Endothelial cell of umbilical vein (primary cell): ENCODE measurements at regions not wholly inside any gene's neighbourhood (a gene's known extent, or its start where the extent isn't known, plus 50 kb on each side); places are given as distances from the start of the nearest gene placed in this dataset.

Experiments used
- BruUV-seq: library from RNA; stranded (reverse); fragments of 400-500 nt; replicated peaks from 2 replicates; lab custom pipeline; 2021; lab: Mats Ljungman, UMichigan
- CTCF ChIA-PET: fragments of 300-600, 350-600 bp; sonication (Branson Sonifier 250); formaldehyde crosslinking; loops from one replicate; lab custom pipeline; 2021; ENCODE audit warnings: antibody characterized with exemption, inconsistent platforms; lab: Charles Lee
- POLR2A ChIA-PET: fragments of 300-600, 350-600 bp; sonication (Branson Sonifier 250); formaldehyde crosslinking; loops from one replicate; lab custom pipeline; 2021; ENCODE audit warnings: antibody characterized with exemption, inconsistent platforms; lab: Charles Lee
- DNase-seq: peaks from one replicate; pipeline ENCODE4 v3.0.0-alpha.2; 2011; ENCODE audit warnings: low read depth, low spot score
- FAIRE-seq: peaks from 2 replicates; lab custom pipeline; 2011; peaks lifted over from hg19 to GRCh38; lab: Jason Lieb, UNC
- H2AFZ ChIP-seq: 2 replicates; pipeline ENCODE4 v1.6.0; 2012; ENCODE audit warnings: low read depth, low read length, control low read depth, inconsistent platforms
- H3K27ac ChIP-seq: 2 replicates; pipeline ENCODE4 v1.5.1; 2011; ENCODE audit warnings: low read depth, mild to moderate bottlenecking, control low read depth, low read length, moderate library complexity; ENCODE audit not compliant: insufficient read depth
- H3K27me3 ChIP-seq, 2 experiments: 2 replicates each; pipeline versions ENCODE4 v1.6.0 to v1.6.1; 2011; ENCODE audit warnings: low read length in 2 of 2, mixed read lengths in 1 of 2; ENCODE audit not compliant: control insufficient read depth in 2 of 2, insufficient read depth in 2 of 2
- H3K36me3 ChIP-seq, 2 experiments: 2 replicates in 1 of 2; 3 replicates in 1 of 2; pipeline ENCODE4 v1.5.1; 2011; ENCODE audit warnings: low read length in 2 of 2, mild to moderate bottlenecking in 1 of 2, moderate library complexity in 1 of 2; ENCODE audit not compliant: control insufficient read depth in 2 of 2, insufficient read depth in 2 of 2; ENCODE audit errors: extremely low read depth in 1 of 2
- H3K4me1 ChIP-seq: 3 replicates; pipeline ENCODE4 v1.5.1; 2011; ENCODE audit warnings: mild to moderate bottlenecking, low read length; ENCODE audit not compliant: control insufficient read depth, insufficient read depth; ENCODE audit errors: extremely low read depth
- H3K4me2 ChIP-seq: 2 replicates; pipeline ENCODE4 v1.6.1; 2011; ENCODE audit warnings: low read length, control low read depth, mixed read lengths; ENCODE audit not compliant: insufficient read depth
- H3K4me3 ChIP-seq, 3 experiments: fragments of 200-600 bp in 1 of 3; sonication (generic), shearing (Covaris generic) in 1 of 3; replicated peaks in 1 of 3; 2 replicates each; pipeline ENCODE4 v1.5.1; 2011 to 2016; ENCODE audit warnings: control low read depth in 3 of 3, low read length in 3 of 3, mild to moderate bottlenecking in 2 of 3, inconsistent platforms in 1 of 3, low read depth in 1 of 3, moderate library complexity in 1 of 3; ENCODE audit not compliant: insufficient read depth in 1 of 3
- H3K79me2 ChIP-seq: 2 replicates; pipeline ENCODE4 v1.6.0; 2012; ENCODE audit warnings: low read length, inconsistent platforms; ENCODE audit not compliant: control insufficient read depth, insufficient read depth
- H3K9ac ChIP-seq: replicated peaks from 2 replicates; pipeline ENCODE3; 2011; ENCODE audit warnings: low read length, control low read depth; ENCODE audit not compliant: insufficient read depth; ENCODE audit errors: extremely low read depth
- H3K9me1 ChIP-seq: replicated peaks from 3 replicates; pipeline ENCODE4 v1.6.0; 2011; ENCODE audit warnings: mild to moderate bottlenecking, low read length; ENCODE audit not compliant: control insufficient read depth, insufficient read depth; ENCODE audit errors: extremely low read depth
- H3K9me3 ChIP-seq: replicated peaks from 2 replicates; pipeline ENCODE4 v1.5.1; 2012; ENCODE audit warnings: low read length, inconsistent platforms; ENCODE audit not compliant: control insufficient read depth, insufficient read depth
- H4K20me1 ChIP-seq: replicated peaks from 2 replicates; pipeline ENCODE3; 2011; ENCODE audit warnings: mild to moderate bottlenecking, low read length; ENCODE audit not compliant: control insufficient read depth, insufficient read depth; ENCODE audit errors: extremely low read depth
- CTCF ChIP-seq, 2 donors: IDR thresholded peaks; 1 replicate in 1 of 2; 2 replicates in 1 of 2; pipeline ENCODE4 v1.5.1; 2011; ENCODE audit warnings: low read length in 2 of 2, mild to moderate bottlenecking in 2 of 2, moderate library complexity in 2 of 2, control low read depth in 1 of 2, inconsistent platforms in 1 of 2, low read depth in 1 of 2; ENCODE audit not compliant: insufficient read depth in 1 of 2; ENCODE audit errors: extremely low read depth in 1 of 2
- EZH2 ChIP-seq: IDR thresholded peaks from 2 replicates; pipeline ENCODE4 v1.6.1; 2012; ENCODE audit warnings: borderline replicate concordance, low read depth, mild to moderate bottlenecking, moderate library complexity, low read length, inconsistent platforms; ENCODE audit not compliant: severe bottlenecking
- FOS ChIP-seq: IDR thresholded peaks from 2 replicates; pipeline ENCODE4 v1.6.1; 2011; ENCODE audit warnings: mild to moderate bottlenecking, low read length, moderate library complexity, borderline replicate concordance; ENCODE audit not compliant: insufficient read depth
- GATA2 ChIP-seq: IDR thresholded peaks from 2 replicates; pipeline ENCODE4 v1.7.0; 2011; ENCODE audit warnings: low read depth, mild to moderate bottlenecking, moderate library complexity, mixed read lengths, low read length; ENCODE audit not compliant: insufficient read length, insufficient read depth
- JUN ChIP-seq: IDR thresholded peaks from 2 replicates; pipeline ENCODE4 v1.6.1; 2011; ENCODE audit warnings: borderline replicate concordance, low read depth; ENCODE audit not compliant: insufficient read length, insufficient read depth
- MAX ChIP-seq: IDR thresholded peaks from 2 replicates; pipeline ENCODE4 v1.6.1; 2011; ENCODE audit not compliant: insufficient read depth, insufficient read length
- MYC ChIP-seq: IDR thresholded peaks from one replicate; pipeline ENCODE4 v1.6.1; 2011; ENCODE audit warnings: mild to moderate bottlenecking, low read depth, low read length
- POLR2A ChIP-seq: IDR thresholded peaks from 2 replicates; pipeline ENCODE4 v1.6.1; 2012; ENCODE audit warnings: low read depth, mild to moderate bottlenecking, control low read depth, low read length
- POLR2AphosphoS5 ChIP-seq: IDR thresholded peaks from 2 replicates; pipeline ENCODE4 v1.6.1; 2012; ENCODE audit warnings: low read depth, mild to moderate bottlenecking, control low read depth, low read length, moderate library complexity; ENCODE audit not compliant: insufficient read depth
- dilution Hi-C: fragments of 300-500 bp; cut with MboI; formaldehyde crosslinking; loops from one replicate; pipeline ENCODE4 v1.15.0; 2019; ENCODE audit warnings: low sequenced_read_pairs; ENCODE audit not compliant: extremely low pct_ligation_motif_present
- intact Hi-C: fragments of 100-400 bp; cut with micrococcal nuclease; formaldehyde crosslinking; loops from one replicate; pipeline ENCODE4 v1.10.0; 2022

- no peak overlapping the region for H3K4me3 ChIP-seq
- no peak overlapping the region for H3K4me2 ChIP-seq
- DNase-seq (no peak), FAIRE-seq (no peak)
- intact Hi-C loops: no loop called here
- POLR2A ChIA-PET: no interaction called here
- H3K27me3 ChIP-seq: no peaks in the 10 kb centered on the region
- no peak overlapping the region for H3K9ac ChIP-seq
- no peak overlapping the region for H2AFZ ChIP-seq
- peaks cover 4% of the 10 kb centered on the region for H3K9me3 ChIP-seq
- no peaks in the 10 kb centered on the region for H3K36me3 ChIP-seq
- no peaks in the 10 kb centered on the region for H3K9me1 ChIP-seq
- no peak overlapping the region for H3K27ac ChIP-seq
- dilution Hi-C loops: no loop called here
- H4K20me1 ChIP-seq: no peaks in the 10 kb centered on the region
- H3K4me1 ChIP-seq: no peaks in the 10 kb centered on the region
- BruUV-seq: no TSS peak
- CTCF ChIA-PET: no interaction called here
- H3K79me2 ChIP-seq: no peaks in the 10 kb centered on the region
- TF ChIP-seq GATA2 (no peak), POLR2A (no peak), MYC (no peak), MAX (no peak), EZH2 (no peak), FOS (no peak), JUN (no peak), POLR2AphosphoS5 (no peak), CTCF (IDR thresholded peaks at IDR 0.05; ENCODE audit: extremely low read depth in 1 of 2, insufficient read depth in 1 of 2, low read depth in 1 of 2, low read length in 2 of 2) (no peak)
Observed at GRCh38 chr15:24008476-24008875, 321.4 kb upstream of the NDN start.
